Gastrocnemius medialis (tissue), 4 donors: ENCODE measurements at regions not wholly inside any gene's neighbourhood (a gene's known extent, or its start where the extent isn't known, plus 50 kb on each side); places are given as distances from the start of the nearest gene placed in this dataset.

Experiments used
- CTCF ChIP-seq, 5 experiments: fragments of 450-650 bp in 3 of 5; fragments of 200-600 bp in 2 of 5; sonication (generic) in 2 of 5; IDR thresholded peaks in 4 of 5; conservative IDR thresholded peaks in 1 of 5; 1 replicate in 4 of 5; 2 replicates in 1 of 5; pipeline ENCODE4 v1.5.1; 2016 to 2019; ENCODE audit warnings: antibody characterized with exemption in 5 of 5, mild to moderate bottlenecking in 3 of 5, moderate library complexity in 3 of 5
- POLR2A ChIP-seq, 2 donors: fragments of 450-650 bp; IDR thresholded peaks; one replicate each; pipeline ENCODE4 v1.6.1; 2017; ENCODE audit warnings: antibody characterized with exemption in 2 of 2, mild to moderate bottlenecking in 2 of 2, moderate library complexity in 2 of 2

- TF ChIP-seq CTCF (IDR thresholded peaks at IDR 0.05 in 4 of 5, conservative IDR thresholded peaks at IDR 0.05 in 1 of 5) (no peak), POLR2A (IDR thresholded peaks at IDR 0.05) (no peak)
Measured at GRCh38 chr15:69665641-69666111, 213.1 kb downstream of the RPLP1 start.
